HG03139 (cell line): ENCODE measurements at regions not wholly inside any gene's neighbourhood (a gene's known extent, or its start where the extent isn't known, plus 50 kb on each side); places are given as distances from the start of the nearest gene placed in this dataset.
A peak's percentile ranks its signal among the peaks of the same experiment; 100 is the strongest.

Source experiments
- ATAC-seq: cut with Tn5 transposase; IDR thresholded peaks from one replicate; pipeline ENCODE4 v1.9.1; 2021; ENCODE audit not compliant: unreplicated experiment

GRCh38 chr5:4847766-4848165 is 292.4 kb upstream of the ADAMTS16 start:
- ATAC-seq: no peak

DNA sequence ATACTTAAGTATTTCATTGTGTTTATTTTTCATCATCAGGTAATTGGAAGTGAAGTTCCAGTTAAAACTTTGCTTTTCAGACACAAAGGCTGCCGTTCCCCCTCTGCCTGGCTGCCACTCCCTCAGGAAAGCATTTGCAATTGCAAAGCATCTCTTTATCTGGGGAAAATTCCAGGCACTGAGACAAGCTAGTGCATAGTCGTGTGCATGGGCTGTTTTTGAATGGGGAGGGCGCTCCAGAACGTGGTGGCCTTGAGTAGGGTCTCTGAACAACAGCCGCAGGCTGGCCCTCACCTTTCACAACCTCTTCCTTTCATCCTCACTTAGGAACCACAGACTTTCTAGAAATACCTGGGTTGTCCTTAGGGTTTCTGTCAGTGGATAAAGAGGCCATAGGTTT is 285.1 kb upstream of the ADAMTS16 start:
- no peak for ATAC-seq

- no peak for ATAC-seq
Measured at GRCh38 chr5:4855880-4856279, 284.2 kb upstream of the ADAMTS16 start.

DNA sequence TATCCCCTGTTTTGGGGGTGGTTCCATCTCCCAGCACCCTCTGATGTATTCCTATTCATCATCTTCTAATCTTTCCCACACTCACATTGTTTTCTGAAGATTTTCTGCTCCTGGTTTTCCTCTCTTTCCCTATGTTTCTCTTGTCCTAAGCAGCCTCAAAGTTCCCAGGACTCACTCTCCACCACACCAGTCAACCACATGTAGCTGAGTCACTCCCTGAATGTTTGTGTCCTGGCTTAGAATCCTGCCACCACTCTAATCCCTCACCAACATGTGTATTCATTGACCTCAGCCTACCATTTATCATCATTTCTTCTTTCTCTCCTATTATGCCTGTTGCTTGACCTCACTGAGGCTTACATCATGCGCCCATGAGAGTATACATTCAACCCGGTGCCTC is 282.4 kb upstream of the ADAMTS16 start:
- ATAC-seq: no peak

GRCh38 chr5:4859500-4860235 is 280.5 kb upstream of the ADAMTS16 start:
- no peak for ATAC-seq

- no peak for ATAC-seq
Measured at GRCh38 chr5:4860631-4861030, 279.5 kb upstream of the ADAMTS16 start.

DNA sequence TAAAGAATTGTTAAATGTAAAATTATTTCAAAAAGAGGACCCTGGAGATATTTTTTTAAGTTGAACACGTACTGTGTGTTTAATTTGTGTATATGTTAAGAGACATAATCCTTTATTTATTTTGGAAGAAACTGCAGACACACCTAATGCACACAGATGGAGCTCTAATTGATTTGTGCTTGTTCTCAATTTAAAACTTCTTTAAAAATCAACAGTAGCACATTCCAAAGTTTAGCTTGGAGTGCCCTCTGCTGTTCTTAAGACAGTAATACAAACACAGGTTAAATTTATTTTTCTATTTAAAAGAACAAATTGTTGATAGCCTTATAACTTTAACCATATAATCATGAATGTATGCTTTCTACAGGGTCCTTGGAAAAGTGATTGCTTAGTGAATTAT is 277.6 kb upstream of the ADAMTS16 start:
- ATAC-seq: no peak

- ATAC-seq: no peak
Measured at GRCh38 chr5:4866131-4866659, 273.9 kb upstream of the ADAMTS16 start.

GRCh38 chr5:4866817-4867216 is 273.3 kb upstream of the ADAMTS16 start:
- ATAC-seq: no peak

GRCh38 chr5:4868140-4868735 is 271.9 kb upstream of the ADAMTS16 start:
- no peak for ATAC-seq

- no peak for ATAC-seq
Measured at GRCh38 chr5:4873652-4874051, 266.5 kb upstream of the ADAMTS16 start.

- no peak for ATAC-seq
Measured at GRCh38 chr5:4874097-4874496, 266.0 kb upstream of the ADAMTS16 start.

- no peak for ATAC-seq
Measured at GRCh38 chr5:4875942-4876341, 264.2 kb upstream of the ADAMTS16 start.

DNA sequence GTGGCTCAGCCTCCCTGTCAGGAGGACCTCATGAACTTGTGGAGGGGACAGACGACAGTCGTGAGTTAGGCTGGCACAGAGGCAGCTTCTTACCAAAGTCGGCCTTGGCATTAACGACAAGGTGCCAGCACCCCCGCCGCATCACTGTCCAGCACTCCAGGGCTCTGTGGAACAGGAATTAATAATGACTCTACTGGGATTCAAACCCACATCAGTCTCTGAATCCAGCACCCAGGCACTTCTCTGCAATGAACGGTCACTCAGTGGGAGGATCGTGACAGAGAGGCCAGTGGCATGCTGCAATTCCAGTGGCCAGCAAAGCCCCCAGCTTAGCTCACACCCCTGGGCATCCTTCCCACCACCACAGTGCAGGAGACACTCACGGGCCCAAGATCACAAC is 263.3 kb upstream of the ADAMTS16 start:
- no peak for ATAC-seq

DNA sequence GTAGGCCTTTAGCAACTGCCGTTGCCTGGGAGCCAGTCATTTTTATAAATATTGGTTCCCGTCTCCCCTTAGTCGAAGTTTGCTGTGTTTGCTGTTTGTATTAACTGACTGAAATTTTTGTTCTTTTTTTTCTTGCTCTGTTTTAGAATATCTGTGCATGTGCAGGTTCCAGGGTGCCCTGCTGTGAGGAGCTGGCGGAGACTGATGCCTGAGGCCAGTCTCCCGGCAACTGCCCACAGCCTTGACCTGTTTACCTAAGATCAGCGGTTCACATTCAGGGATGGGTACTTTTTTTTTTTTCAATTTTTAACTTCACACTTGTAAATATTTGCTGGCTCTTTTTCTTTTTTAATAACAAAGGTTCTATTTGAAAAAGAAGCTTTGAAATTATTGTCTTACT is 262.6 kb upstream of the ADAMTS16 start:
- no peak for ATAC-seq

DNA sequence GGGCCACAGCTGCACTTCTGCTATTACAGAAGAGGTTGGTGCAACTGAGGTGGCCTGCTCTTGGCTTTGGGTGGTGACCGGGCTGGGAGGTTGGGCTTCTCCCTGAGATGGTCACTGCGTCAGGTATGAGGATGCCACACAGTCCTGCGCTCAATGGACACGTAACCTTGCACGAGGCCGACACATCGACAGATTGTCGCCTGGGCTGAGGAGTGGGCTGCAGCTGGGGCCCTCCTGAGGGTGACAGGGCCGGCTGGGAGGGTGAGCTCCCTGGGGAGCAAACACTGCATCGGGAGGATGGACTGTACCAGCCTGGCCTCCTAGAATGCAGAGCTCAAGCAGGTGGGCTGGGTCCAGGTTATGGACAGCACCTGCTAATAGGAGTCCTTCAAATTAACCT is 261.1 kb upstream of the ADAMTS16 start:
- no peak for ATAC-seq

DNA sequence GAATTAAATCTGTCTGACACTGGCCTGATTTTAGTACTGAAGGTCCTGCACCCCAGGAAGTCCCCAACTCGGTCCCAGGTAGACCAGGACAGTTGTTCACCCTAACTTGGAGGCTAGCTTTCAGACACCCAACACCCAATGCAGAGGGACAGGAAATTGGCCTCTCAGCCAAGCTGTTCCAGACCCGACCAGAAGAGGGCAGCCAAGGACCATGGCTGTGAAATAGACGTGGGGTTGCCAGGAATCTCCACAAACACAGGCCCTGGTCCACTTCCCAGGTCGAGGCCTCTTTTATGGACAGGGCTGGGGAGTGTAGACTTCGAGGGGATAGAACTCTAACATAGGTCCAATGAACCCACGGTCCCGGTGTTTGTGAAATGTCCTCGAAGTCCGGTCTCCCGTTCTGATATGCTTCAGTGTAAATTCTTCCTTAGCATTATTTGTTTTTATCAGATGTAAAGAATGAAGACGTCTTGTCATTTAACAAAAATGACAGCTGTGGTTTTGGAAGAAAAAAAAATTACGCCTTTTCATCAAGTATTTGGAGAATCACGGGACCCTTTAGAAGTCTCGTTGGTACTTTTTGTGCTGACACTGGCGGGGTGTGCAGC is 260.3 kb upstream of the ADAMTS16 start:
- ATAC-seq: peak; percentile 72

DNA sequence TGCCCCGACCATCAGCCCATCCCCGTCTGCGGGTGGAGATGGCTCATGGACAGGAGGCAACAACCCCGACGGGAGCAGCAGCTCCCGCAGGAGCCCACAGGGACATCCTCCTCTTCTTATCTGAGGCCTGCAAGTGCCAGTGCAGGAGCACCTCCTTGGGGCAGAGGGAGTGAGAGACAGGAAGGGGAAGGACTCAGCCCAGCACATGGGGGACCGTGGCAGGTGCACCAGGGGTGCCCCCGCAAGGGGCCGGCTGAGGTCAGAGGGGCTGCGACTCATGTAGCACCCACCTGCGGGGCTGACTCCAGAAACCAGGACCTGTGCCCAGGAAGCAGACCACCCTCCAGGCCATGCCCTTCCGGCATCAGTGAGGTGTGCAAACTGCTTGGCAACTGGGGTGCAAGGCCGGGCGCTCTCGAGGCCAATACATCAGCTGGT is 259.8 kb upstream of the ADAMTS16 start:
- ATAC-seq: no peak

DNA sequence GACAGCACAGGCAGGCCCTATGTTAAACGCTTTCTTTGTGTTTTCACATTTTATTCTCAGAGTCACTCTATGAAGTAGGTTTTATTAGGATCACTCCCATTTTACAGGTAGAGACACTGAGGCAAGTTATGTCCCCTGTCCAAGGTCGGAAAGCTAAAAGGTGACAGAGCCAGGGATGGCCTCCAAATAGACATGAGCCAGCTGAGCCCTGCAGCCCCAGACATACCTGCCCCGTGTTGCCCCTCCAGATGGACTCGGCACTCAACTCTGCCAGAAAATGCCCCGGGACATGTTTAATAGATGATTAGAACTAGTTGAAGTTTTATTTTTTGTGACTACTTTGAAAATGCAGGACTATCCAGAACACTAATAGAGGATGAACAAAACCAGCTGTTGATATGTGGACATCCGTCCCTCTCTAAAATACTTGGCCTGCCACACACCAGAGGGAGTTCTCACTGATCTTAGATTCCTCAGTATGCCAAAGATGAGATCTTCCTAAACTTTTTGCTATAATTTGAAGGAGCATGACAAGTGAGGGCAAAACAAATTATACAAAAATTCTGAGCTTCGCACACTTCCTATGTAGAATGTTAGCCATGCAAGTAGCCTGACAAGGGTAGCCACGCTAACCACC is 258.6 kb upstream of the ADAMTS16 start:
- no peak for ATAC-seq

DNA sequence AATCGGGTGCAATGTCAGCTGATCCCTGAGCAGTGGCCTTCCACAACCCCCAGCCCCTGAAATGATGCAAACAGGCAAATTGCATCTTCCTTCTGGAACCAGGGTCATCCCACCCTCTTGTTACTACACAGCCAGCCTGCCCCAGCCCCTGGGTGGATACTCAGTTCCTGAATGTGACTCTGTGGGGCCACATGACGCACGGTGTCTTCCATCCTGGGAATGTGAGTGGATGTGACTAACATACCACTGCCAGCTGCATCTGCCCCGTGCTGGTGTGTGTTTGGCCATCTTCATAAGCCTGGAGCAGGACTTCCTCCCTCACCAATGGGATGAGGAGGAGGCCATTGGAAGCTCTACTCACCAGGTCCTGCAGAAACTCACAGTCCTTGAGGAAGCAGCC is 257.9 kb upstream of the ADAMTS16 start:
- no peak for ATAC-seq

DNA sequence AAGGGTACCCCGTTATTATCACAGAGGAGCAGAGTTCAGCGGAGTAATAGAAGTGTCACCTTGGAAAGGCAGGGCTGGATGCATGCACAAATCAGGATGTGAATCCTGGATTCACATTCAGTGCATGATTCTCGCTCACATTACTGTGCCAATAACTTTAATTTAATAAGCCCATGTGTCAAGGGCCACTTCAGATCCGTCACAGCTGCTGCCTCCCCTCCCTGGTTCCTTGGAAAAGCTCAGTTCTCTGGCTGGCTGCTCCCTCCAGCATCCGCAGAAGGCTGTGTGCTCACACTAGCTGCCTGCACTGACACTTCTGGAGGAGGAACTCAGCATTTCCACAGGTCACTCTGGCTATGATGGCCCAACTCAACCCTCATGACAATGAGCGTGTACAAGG is 256.8 kb upstream of the ADAMTS16 start:
- ATAC-seq: no peak
